Nephron progenitor cell (in vitro differentiated cells): ENCODE measurements at regions not wholly inside any gene's neighbourhood (a gene's known extent, or its start where the extent isn't known, plus 50 kb on each side); places are given as distances from the start of the nearest gene placed in this dataset.

Experiments
- DNase-seq: peaks from one replicate; pipeline ENCODE4 v3.0.0; 2021
- H3K27ac Mint-ChIP-seq: 2 replicates; pipeline ENCODE4 v1.8.0; 2021; ENCODE audit warnings: mild to moderate bottlenecking, moderate library complexity, mixed read lengths
- H3K27me3 Mint-ChIP-seq: 2 replicates; pipeline ENCODE4 v1.8.0; 2021; ENCODE audit warnings: mild to moderate bottlenecking, low read depth, mixed read lengths; ENCODE audit not compliant: poor library complexity
- H3K36me3 Mint-ChIP-seq: 2 replicates; pipeline ENCODE4 v1.8.0; 2021; ENCODE audit warnings: low read depth, mixed read lengths
- H3K4me1 Mint-ChIP-seq: 2 replicates; pipeline ENCODE4 v1.8.0; 2021; ENCODE audit warnings: mixed read lengths
- H3K4me3 Mint-ChIP-seq: 2 replicates; pipeline ENCODE4 v1.8.0; 2021; ENCODE audit warnings: mild to moderate bottlenecking, moderate library complexity, mixed read lengths
- H3K9me3 Mint-ChIP-seq: 2 replicates; pipeline ENCODE4 v1.8.0; 2021; ENCODE audit warnings: mild to moderate bottlenecking, moderate library complexity, mixed read lengths
- CTCF ChIP-seq: fragments of 200-600 bp; sonication (generic); IDR thresholded peaks from 2 replicates; pipeline ENCODE4 v1.5.0; 2021; ENCODE audit warnings: antibody characterized with exemption

DNA sequence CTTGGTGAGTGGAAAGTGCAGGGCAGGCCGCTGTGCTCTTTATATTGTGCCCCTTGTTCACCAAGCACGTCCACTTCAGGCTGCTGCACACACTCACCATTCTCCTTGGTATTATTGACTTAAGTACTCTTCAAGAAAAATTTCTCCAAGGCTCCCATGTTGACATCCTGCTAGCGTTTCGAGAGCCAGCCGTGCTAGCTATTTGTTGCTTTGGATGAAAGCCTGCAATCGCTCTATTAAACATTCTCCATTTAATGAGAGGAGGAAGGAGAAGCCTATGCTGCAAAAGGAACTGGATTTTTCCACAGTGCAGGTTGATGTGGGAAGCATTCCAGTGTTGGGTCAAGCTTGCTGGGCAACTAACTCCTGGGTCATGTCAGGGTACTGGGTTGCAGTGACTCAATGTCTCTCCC, 113.5 kb downstream of the CD83 start:
- no peak overlapping the region for H3K4me3 Mint-ChIP-seq
- DNase-seq: no peak
- H3K9me3 Mint-ChIP-seq: peaks cover 12% of the 10 kb centered on the region
- peaks cover 15% of the 10 kb centered on the region for H3K4me1 Mint-ChIP-seq
- H3K27ac Mint-ChIP-seq: no peak overlapping the region
- H3K36me3 Mint-ChIP-seq: no peaks in the 10 kb centered on the region
- TF ChIP-seq CTCF: no peak
- H3K27me3 Mint-ChIP-seq: peaks cover 17% of the 10 kb centered on the region

DNA sequence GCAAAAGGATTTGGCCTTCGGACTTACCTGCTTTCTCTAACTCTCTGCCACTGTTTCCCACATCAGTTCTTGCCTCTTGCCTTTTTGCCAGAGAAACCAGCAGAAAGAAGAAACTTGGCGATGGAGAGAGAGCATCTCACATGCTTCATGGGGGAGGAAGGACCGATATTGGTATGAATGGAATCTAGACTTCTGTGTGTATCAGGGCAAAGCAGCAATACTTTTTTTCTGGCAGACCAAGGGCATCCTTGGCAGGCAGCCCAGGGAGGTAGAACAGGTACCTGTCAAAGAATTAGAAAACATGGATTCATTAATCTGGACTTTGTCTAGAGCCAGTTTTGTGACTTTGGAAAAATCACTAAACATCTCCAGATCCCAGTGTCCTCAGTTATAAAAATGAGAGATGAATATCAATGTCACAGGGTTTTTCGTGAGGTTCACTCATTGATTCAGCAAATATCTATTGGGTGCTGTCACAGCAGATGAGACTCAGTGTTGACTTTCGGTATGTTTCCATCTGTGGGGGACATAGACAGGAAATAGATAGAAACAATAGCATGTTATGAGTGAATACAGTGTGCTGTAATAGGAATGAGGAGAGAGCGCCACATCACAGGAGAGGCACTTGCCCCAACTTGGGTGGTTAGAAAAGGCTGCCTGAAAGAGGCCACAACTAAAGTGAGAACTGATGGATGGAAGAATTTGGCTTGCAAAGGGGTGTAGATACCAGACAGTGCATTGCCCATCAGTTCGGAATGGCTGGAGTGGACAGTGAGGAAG, 114.1 kb downstream of the CD83 start:
- peaks cover 17% of the 10 kb centered on the region for H3K4me1 Mint-ChIP-seq
- H3K27ac Mint-ChIP-seq: no peak overlapping the region
- no peak for TF ChIP-seq CTCF
- no peaks in the 10 kb centered on the region for H3K36me3 Mint-ChIP-seq
- H3K4me3 Mint-ChIP-seq: no peak overlapping the region
- peaks cover 17% of the 10 kb centered on the region for H3K27me3 Mint-ChIP-seq
- DNase-seq: no peak
- H3K9me3 Mint-ChIP-seq: peaks cover 6% of the 10 kb centered on the region

GRCh38 chr6:14232889-14233288, 115.3 kb downstream of the CD83 start:
- no peak for DNase-seq
- no peak for TF ChIP-seq CTCF
- H3K9me3 Mint-ChIP-seq: no peaks in the 10 kb centered on the region
- no peaks in the 10 kb centered on the region for H3K36me3 Mint-ChIP-seq
- H3K27me3 Mint-ChIP-seq: peaks cover 17% of the 10 kb centered on the region
- peaks cover 17% of the 10 kb centered on the region for H3K4me1 Mint-ChIP-seq
- H3K4me3 Mint-ChIP-seq: no peak overlapping the region
- no peak overlapping the region for H3K27ac Mint-ChIP-seq

GRCh38 chr6:14235653-14236356, 118.2 kb downstream of the CD83 start:
- Mint-ChIP-seq H3K4me3 (no peak overlapping the region), H3K4me1 (peaks cover 12% of the 10 kb centered on the region), H3K9me3 (peaks cover 13% of the 10 kb centered on the region), H3K27ac (no peak overlapping the region), H3K27me3 (peaks cover 8% of the 10 kb centered on the region), H3K36me3 (no peaks in the 10 kb centered on the region)
- TF ChIP-seq CTCF: no peak
- peak; percentile 20 for DNase-seq

- no peak for DNase-seq
- no peaks in the 10 kb centered on the region for H3K27me3 Mint-ChIP-seq
- H3K9me3 Mint-ChIP-seq: peaks cover 13% of the 10 kb centered on the region
- no peak for TF ChIP-seq CTCF
- no peak overlapping the region for H3K4me3 Mint-ChIP-seq
- H3K36me3 Mint-ChIP-seq: no peaks in the 10 kb centered on the region
- H3K4me1 Mint-ChIP-seq: peaks cover 12% of the 10 kb centered on the region
- H3K27ac Mint-ChIP-seq: no peak overlapping the region
Observed at GRCh38 chr6:14239097-14239496, 121.5 kb downstream of the CD83 start.
